ENCODE measurements at regions not wholly inside any gene's neighbourhood (a gene's known extent, or its start where the extent isn't known, plus 50 kb on each side); places are given as distances from the start of the nearest gene placed in this dataset.

DNA sequence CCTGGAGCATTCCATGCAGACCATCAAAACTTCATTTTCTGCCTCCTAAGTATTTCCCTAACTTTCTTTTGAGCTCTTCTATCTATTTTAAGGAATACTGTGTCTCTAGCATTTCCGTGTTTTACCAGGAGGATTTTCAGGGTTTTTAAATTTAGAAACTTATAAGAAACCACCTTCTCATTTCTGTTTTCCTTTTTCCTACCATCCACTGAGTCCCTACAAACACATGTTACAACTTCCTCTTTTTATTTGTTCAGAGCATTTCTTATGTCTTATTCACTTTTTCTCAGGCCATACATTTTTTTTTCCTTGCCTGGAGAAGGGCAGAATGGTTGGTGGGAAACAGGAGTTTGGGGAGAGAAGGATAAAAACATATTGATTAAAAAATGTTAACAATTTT, 130.0 kb upstream of the BMP5 start:
- H3K79me2 ChIP-seq (ENCODE audit: control insufficient read depth, low read length), result no peaks in the 10 kb centered on the region
- H3K27ac ChIP-seq (ENCODE audit: low read depth, low read length), result no peak overlapping the region
- no peaks in the 10 kb centered on the region for H4K20me1 ChIP-seq (ENCODE audit: control insufficient read depth, insufficient read depth, low read depth, low read length)
- H3K4me3 ChIP-seq (ENCODE audit: low read length), result no peak overlapping the region
- no peak overlapping the region for H3K4me2 ChIP-seq (ENCODE audit: low read length)
- no peaks in the 10 kb centered on the region for H3K9me2 ChIP-seq (replicated peaks; ENCODE audit: control insufficient read depth, low read length)
- H3K27me3 ChIP-seq (ENCODE audit: control insufficient read depth, low read length), result no peaks in the 10 kb centered on the region
- TF ChIP-seq, protein P1, sequence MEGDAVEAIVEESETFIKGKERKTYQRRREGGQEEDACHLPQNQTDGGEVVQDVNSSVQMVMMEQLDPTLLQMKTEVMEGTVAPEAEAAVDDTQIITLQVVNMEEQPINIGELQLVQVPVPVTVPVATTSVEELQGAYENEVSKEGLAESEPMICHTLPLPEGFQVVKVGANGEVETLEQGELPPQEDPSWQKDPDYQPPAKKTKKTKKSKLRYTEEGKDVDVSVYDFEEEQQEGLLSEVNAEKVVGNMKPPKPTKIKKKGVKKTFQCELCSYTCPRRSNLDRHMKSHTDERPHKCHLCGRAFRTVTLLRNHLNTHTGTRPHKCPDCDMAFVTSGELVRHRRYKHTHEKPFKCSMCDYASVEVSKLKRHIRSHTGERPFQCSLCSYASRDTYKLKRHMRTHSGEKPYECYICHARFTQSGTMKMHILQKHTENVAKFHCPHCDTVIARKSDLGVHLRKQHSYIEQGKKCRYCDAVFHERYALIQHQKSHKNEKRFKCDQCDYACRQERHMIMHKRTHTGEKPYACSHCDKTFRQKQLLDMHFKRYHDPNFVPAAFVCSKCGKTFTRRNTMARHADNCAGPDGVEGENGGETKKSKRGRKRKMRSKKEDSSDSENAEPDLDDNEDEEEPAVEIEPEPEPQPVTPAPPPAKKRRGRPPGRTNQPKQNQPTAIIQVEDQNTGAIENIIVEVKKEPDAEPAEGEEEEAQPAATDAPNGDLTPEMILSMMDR (IDR thresholded peaks at IDR 0.05; ENCODE audit: low read depth, low read length, poor library complexity, severe bottlenecking), result no peak
- no peak for TF ChIP-seq EZH2phosphoT487 (IDR thresholded peaks at IDR 0.05; ENCODE audit: borderline replicate concordance, low read length)
- no peaks in the 10 kb centered on the region for H3F3A ChIP-seq (ENCODE audit: control insufficient read depth, insufficient read depth)
- no peaks in the 10 kb centered on the region for H3K9me3 ChIP-seq (ENCODE audit: control insufficient read depth, insufficient read depth, low read length)
- H3K36me3 ChIP-seq (ENCODE audit: control insufficient read depth, low read length), result no peaks in the 10 kb centered on the region
- H3K4me1 ChIP-seq (ENCODE audit: control insufficient read depth, low read length), result no peaks in the 10 kb centered on the region

DNA sequence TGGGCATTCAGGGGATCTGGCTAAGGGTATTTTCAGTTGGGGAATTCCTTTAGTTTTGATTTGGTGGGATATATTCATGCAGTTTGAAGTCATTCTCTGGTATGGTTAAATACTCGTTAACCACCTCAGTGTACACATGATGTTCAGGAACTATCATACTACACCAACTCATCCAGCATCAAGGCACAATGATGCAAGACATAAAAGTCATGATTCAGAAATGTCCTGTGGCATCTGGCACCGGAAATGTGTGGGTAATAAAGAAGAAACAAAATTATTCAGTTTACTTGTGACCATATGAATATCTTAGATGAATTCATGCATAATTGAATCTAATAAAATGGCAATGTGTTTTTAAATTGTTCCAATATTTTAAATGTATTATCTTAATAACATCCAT, 129.0 kb upstream of the BMP5 start:
- Histone ChIP-seq H3K36me3 (ENCODE audit: control insufficient read depth, low read length) (no peaks in the 10 kb centered on the region), H3K4me1 (ENCODE audit: control insufficient read depth, low read length) (no peaks in the 10 kb centered on the region), H3K9me2 (replicated peaks; ENCODE audit: control insufficient read depth, low read length) (no peaks in the 10 kb centered on the region), H3F3A (ENCODE audit: control insufficient read depth, insufficient read depth) (no peaks in the 10 kb centered on the region), H3K27ac (ENCODE audit: low read depth, low read length) (no peak overlapping the region), H3K9me3 (ENCODE audit: control insufficient read depth, insufficient read depth, low read length) (no peaks in the 10 kb centered on the region), H4K20me1 (ENCODE audit: control insufficient read depth, insufficient read depth, low read depth, low read length) (no peaks in the 10 kb centered on the region), H3K4me3 (ENCODE audit: low read length) (no peak overlapping the region), H3K4me2 (ENCODE audit: low read length) (no peak overlapping the region), H3K79me2 (ENCODE audit: control insufficient read depth, low read length) (no peaks in the 10 kb centered on the region), H3K27me3 (ENCODE audit: control insufficient read depth, low read length) (no peaks in the 10 kb centered on the region)
- TF ChIP-seq EZH2phosphoT487 (IDR thresholded peaks at IDR 0.05; ENCODE audit: borderline replicate concordance, low read length), result no peak
- TF ChIP-seq, protein P1 (IDR thresholded peaks at IDR 0.05; ENCODE audit: low read depth, low read length, poor library complexity, severe bottlenecking), result no peak

DNA sequence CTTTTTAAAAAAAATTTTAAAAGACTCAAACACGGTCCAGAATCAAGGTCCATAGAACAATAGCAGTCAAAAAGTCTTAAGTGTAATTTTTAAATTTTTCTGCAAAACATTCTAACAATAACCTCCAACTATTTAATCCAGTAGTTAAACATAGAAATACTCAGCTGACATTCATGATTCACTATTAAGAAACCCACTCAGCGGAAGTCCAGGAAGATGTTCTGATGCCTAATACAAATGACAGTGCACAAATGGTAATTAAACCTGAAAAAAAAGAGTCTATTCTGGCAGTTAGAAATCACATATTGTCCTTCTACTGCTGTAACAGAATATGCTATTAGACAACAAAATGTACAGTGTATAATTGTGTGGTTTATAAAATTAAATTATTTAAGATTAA, 128.2 kb upstream of the BMP5 start:
- H3K4me1 ChIP-seq (ENCODE audit: control insufficient read depth, low read length), result no peaks in the 10 kb centered on the region
- no peaks in the 10 kb centered on the region for H3K27me3 ChIP-seq (ENCODE audit: control insufficient read depth, low read length)
- H3K27ac ChIP-seq (ENCODE audit: low read depth, low read length), result no peak overlapping the region
- no peak overlapping the region for H3K4me3 ChIP-seq (ENCODE audit: low read length)
- TF ChIP-seq, protein P1 (IDR thresholded peaks at IDR 0.05; ENCODE audit: low read depth, low read length, poor library complexity, severe bottlenecking), result no peak
- no peak for TF ChIP-seq EZH2phosphoT487 (IDR thresholded peaks at IDR 0.05; ENCODE audit: borderline replicate concordance, low read length)
- no peaks in the 10 kb centered on the region for H3K9me2 ChIP-seq (replicated peaks; ENCODE audit: control insufficient read depth, low read length)
- H3K4me2 ChIP-seq (ENCODE audit: low read length), result no peak overlapping the region
- no peaks in the 10 kb centered on the region for H4K20me1 ChIP-seq (ENCODE audit: control insufficient read depth, insufficient read depth, low read depth, low read length)
- no peaks in the 10 kb centered on the region for H3K9me3 ChIP-seq (ENCODE audit: control insufficient read depth, insufficient read depth, low read length)
- no peaks in the 10 kb centered on the region for H3K79me2 ChIP-seq (ENCODE audit: control insufficient read depth, low read length)
- no peaks in the 10 kb centered on the region for H3F3A ChIP-seq (ENCODE audit: control insufficient read depth, insufficient read depth)
- H3K36me3 ChIP-seq (ENCODE audit: control insufficient read depth, low read length), result no peaks in the 10 kb centered on the region

DNA sequence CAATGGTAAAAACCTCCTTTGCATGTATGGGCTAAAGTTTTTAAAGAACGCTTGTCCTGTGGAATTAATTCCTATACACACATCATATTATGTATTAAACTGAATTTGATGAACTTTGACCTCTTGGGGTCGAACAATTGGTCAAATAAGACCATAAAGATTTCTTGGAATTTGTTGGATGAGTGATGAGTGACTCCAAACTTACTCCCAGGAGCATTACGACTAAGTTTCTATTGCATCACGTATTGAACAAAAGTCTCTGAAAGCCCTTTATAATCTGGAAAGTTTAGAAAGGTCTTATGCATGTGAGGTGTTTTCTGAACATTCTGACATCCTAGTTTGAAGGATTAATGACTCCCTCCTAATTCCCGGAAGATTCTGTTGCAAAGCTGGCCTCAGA, 126.9 kb upstream of the BMP5 start:
- Histone ChIP-seq H3K79me2 (ENCODE audit: control insufficient read depth, low read length) (no peaks in the 10 kb centered on the region), H3K36me3 (ENCODE audit: control insufficient read depth, low read length) (no peaks in the 10 kb centered on the region), H3K4me1 (ENCODE audit: control insufficient read depth, low read length) (no peaks in the 10 kb centered on the region), H3K27me3 (ENCODE audit: control insufficient read depth, low read length) (no peaks in the 10 kb centered on the region), H3K9me3 (ENCODE audit: control insufficient read depth, insufficient read depth, low read length) (no peaks in the 10 kb centered on the region), H3K27ac (ENCODE audit: low read depth, low read length) (no peak overlapping the region), H3F3A (ENCODE audit: control insufficient read depth, insufficient read depth) (no peaks in the 10 kb centered on the region), H4K20me1 (ENCODE audit: control insufficient read depth, insufficient read depth, low read depth, low read length) (no peaks in the 10 kb centered on the region), H3K4me2 (ENCODE audit: low read length) (no peak overlapping the region), H3K4me3 (ENCODE audit: low read length) (no peak overlapping the region), H3K9me2 (replicated peaks; ENCODE audit: control insufficient read depth, low read length) (no peaks in the 10 kb centered on the region)
- TF ChIP-seq, protein P1 (IDR thresholded peaks at IDR 0.05; ENCODE audit: low read depth, low read length, poor library complexity, severe bottlenecking), result no peak
- TF ChIP-seq EZH2phosphoT487 (IDR thresholded peaks at IDR 0.05; ENCODE audit: borderline replicate concordance, low read length), result no peak
